ENCODE measurements at regions not wholly inside any gene's neighbourhood (a gene's known extent, or its start where the extent isn't known, plus 50 kb on each side); places are given as distances from the start of the nearest gene placed in this dataset.

GRCh38 chr2:222796413-222797103 is 64.3 kb upstream of the ACSL3 start:
- H3K4me3 ChIP-seq = no peak overlapping the region
- peak overlapping the region in 1 of 21 experiments; percentile 29 for H3K27ac ChIP-seq

- Histone ChIP-seq H3K4me3 (no peak overlapping the region), H3K27ac (no peak overlapping the region)
Observed at GRCh38 chr2:222797261-222797660, 63.6 kb upstream of the ACSL3 start.

- H3K4me3 ChIP-seq = no peak overlapping the region
- H3K27ac ChIP-seq = no peak overlapping the region
Observed at GRCh38 chr2:222797871-222798270, 63.0 kb upstream of the ACSL3 start.

GRCh38 chr2:222798528-222798927 is 62.3 kb upstream of the ACSL3 start:
- Histone ChIP-seq H3K4me3 (no peak overlapping the region), H3K27ac (no peak overlapping the region)

- Histone ChIP-seq H3K4me3 (no peak overlapping the region), H3K27ac (no peak overlapping the region)
Observed at GRCh38 chr2:222799262-222799918, 61.4 kb upstream of the ACSL3 start.

GRCh38 chr2:222802514-222803196 is 58.2 kb upstream of the ACSL3 start:
- Histone ChIP-seq H3K27ac (no peak overlapping the region), H3K4me3 (no peak overlapping the region)

GRCh38 chr2:222804351-222804750 is 56.5 kb upstream of the ACSL3 start:
- Histone ChIP-seq H3K4me3 (no peak overlapping the region), H3K27ac (no peak overlapping the region)

GRCh38 chr2:222805591-222806304 is 55.1 kb upstream of the ACSL3 start:
- Histone ChIP-seq H3K4me3 (no peak overlapping the region), H3K27ac (peak overlapping the region in 4 of 21 experiments; percentile 8 to 33 (median 16))

GRCh38 chr2:222806526-222807137 is 54.2 kb upstream of the ACSL3 start:
- Histone ChIP-seq H3K27ac (peak overlapping the region in 4 of 21 experiments; percentile 7 to 46 (median 16)), H3K4me3 (no peak overlapping the region)

GRCh38 chr2:222807431-222807830 is 53.4 kb upstream of the ACSL3 start:
- Histone ChIP-seq H3K4me3 (no peak overlapping the region), H3K27ac (no peak overlapping the region)

GRCh38 chr2:222809582-222809981 is 51.3 kb upstream of the ACSL3 start:
- no peak overlapping the region for H3K27ac ChIP-seq
- no peak overlapping the region for H3K4me3 ChIP-seq

- no peak overlapping the region for H3K27ac ChIP-seq
- H3K4me3 ChIP-seq = no peak overlapping the region
Observed at GRCh38 chr2:222810044-222810443, 50.8 kb upstream of the ACSL3 start.

Measured in skin epidermis (tissue), 12 donors.